ENCODE measurements at regions not wholly inside any gene's neighbourhood (a gene's known extent, or its start where the extent isn't known, plus 50 kb on each side); places are given as distances from the start of the nearest gene placed in this dataset.

GRCh38 chr1:194870860-194871259, 1684.4 kb upstream of the B3GALT2 start:
- no peaks in the 10 kb centered on the region for H3K9me3 ChIP-seq (ENCODE audit: control insufficient read depth in 2 of 3, insufficient read depth in 1 of 3, low read length in 3 of 3)
- no peaks in the 10 kb centered on the region for H3K27me3 ChIP-seq (ENCODE audit: control insufficient read depth, insufficient read depth, low read length)
- no peaks in the 10 kb centered on the region for H3K36me3 ChIP-seq (ENCODE audit: control insufficient read depth in 2 of 3, insufficient read depth in 3 of 3, low read length in 3 of 3)
- TF ChIP-seq CTCF (IDR thresholded peaks at IDR 0.05; ENCODE audit: borderline replicate concordance, extremely low read depth, insufficient read depth), result no peak
- no peak for DNase-seq
- no peak for FAIRE-seq
- H3K4me3 ChIP-seq (ENCODE audit: low read length in 3 of 3), result no peak overlapping the region
- H3K4me1 ChIP-seq (ENCODE audit: control insufficient read depth in 2 of 3, insufficient read depth in 2 of 3, low read depth in 1 of 3, low read length in 3 of 3), result no peaks in the 10 kb centered on the region
- intact Hi-C loops (cut with DNase I), result no loop called here
- no peak overlapping the region for H3K9ac ChIP-seq (ENCODE audit: low read length in 3 of 3)
- no peak overlapping the region for H3K27ac ChIP-seq (ENCODE audit: low read depth in 2 of 2, low read length in 2 of 2)

GRCh38 chr1:194866153-194866552, 1679.7 kb upstream of the B3GALT2 start:
- Histone ChIP-seq H3K27ac (ENCODE audit: low read depth in 2 of 2, low read length in 2 of 2) (no peak overlapping the region), H3K4me3 (ENCODE audit: low read length in 3 of 3) (no peak overlapping the region), H3K9ac (ENCODE audit: low read length in 3 of 3) (no peak overlapping the region), H3K4me1 (ENCODE audit: control insufficient read depth in 2 of 3, insufficient read depth in 2 of 3, low read depth in 1 of 3, low read length in 3 of 3) (no peaks in the 10 kb centered on the region), H3K9me3 (ENCODE audit: control insufficient read depth in 2 of 3, insufficient read depth in 1 of 3, low read length in 3 of 3) (no peaks in the 10 kb centered on the region), H3K36me3 (ENCODE audit: control insufficient read depth in 2 of 3, insufficient read depth in 3 of 3, low read length in 3 of 3) (no peaks in the 10 kb centered on the region), H3K27me3 (ENCODE audit: control insufficient read depth, insufficient read depth, low read length) (no peaks in the 10 kb centered on the region)
- FAIRE-seq, result no peak
- no peak for TF ChIP-seq CTCF (IDR thresholded peaks at IDR 0.05; ENCODE audit: borderline replicate concordance, extremely low read depth, insufficient read depth)
- intact Hi-C loops (cut with DNase I), result no loop called here
- no peak for DNase-seq

GRCh38 chr1:194865383-194865782, 1679.0 kb upstream of the B3GALT2 start:
- Histone ChIP-seq H3K9ac (ENCODE audit: low read length in 3 of 3) (no peak overlapping the region), H3K27me3 (ENCODE audit: control insufficient read depth, insufficient read depth, low read length) (no peaks in the 10 kb centered on the region), H3K4me1 (ENCODE audit: control insufficient read depth in 2 of 3, insufficient read depth in 2 of 3, low read depth in 1 of 3, low read length in 3 of 3) (no peaks in the 10 kb centered on the region), H3K9me3 (ENCODE audit: control insufficient read depth in 2 of 3, insufficient read depth in 1 of 3, low read length in 3 of 3) (no peaks in the 10 kb centered on the region), H3K27ac (ENCODE audit: low read depth in 2 of 2, low read length in 2 of 2) (no peak overlapping the region), H3K4me3 (ENCODE audit: low read length in 3 of 3) (no peak overlapping the region), H3K36me3 (ENCODE audit: control insufficient read depth in 2 of 3, insufficient read depth in 3 of 3, low read length in 3 of 3) (no peaks in the 10 kb centered on the region)
- no peak for FAIRE-seq
- TF ChIP-seq CTCF (IDR thresholded peaks at IDR 0.05; ENCODE audit: borderline replicate concordance, extremely low read depth, insufficient read depth), result no peak
- intact Hi-C loops (cut with DNase I), result no loop called here
- no peak for DNase-seq

- no peak for DNase-seq
- no peak for FAIRE-seq
- intact Hi-C loops (cut with DNase I), result no loop called here
- no peak for TF ChIP-seq CTCF (IDR thresholded peaks at IDR 0.05; ENCODE audit: borderline replicate concordance, extremely low read depth, insufficient read depth)
- H3K4me3 ChIP-seq (ENCODE audit: low read length in 3 of 3), result no peak overlapping the region
- no peaks in the 10 kb centered on the region for H3K36me3 ChIP-seq (ENCODE audit: control insufficient read depth in 2 of 3, insufficient read depth in 3 of 3, low read length in 3 of 3)
- no peaks in the 10 kb centered on the region for H3K4me1 ChIP-seq (ENCODE audit: control insufficient read depth in 2 of 3, insufficient read depth in 2 of 3, low read depth in 1 of 3, low read length in 3 of 3)
- no peaks in the 10 kb centered on the region for H3K27me3 ChIP-seq (ENCODE audit: control insufficient read depth, insufficient read depth, low read length)
- no peaks in the 10 kb centered on the region for H3K9me3 ChIP-seq (ENCODE audit: control insufficient read depth in 2 of 3, insufficient read depth in 1 of 3, low read length in 3 of 3)
- no peak overlapping the region for H3K9ac ChIP-seq (ENCODE audit: low read length in 3 of 3)
- no peak overlapping the region for H3K27ac ChIP-seq (ENCODE audit: low read depth in 2 of 2, low read length in 2 of 2)
Measured at GRCh38 chr1:194862129-194862528, 1675.7 kb upstream of the B3GALT2 start.

All from kidney (tissue), 13 donors.